Ectodermal cell (in vitro differentiated cells): ENCODE measurements at regions not wholly inside any gene's neighbourhood (a gene's known extent, or its start where the extent isn't known, plus 50 kb on each side); places are given as distances from the start of the nearest gene placed in this dataset.

ENCODE experiments used
- H3K27ac ChIP-seq: 2 replicates; pipeline ENCODE4 v1.7.0; 2013; ENCODE audit warnings: mild to moderate bottlenecking, low read depth, low read length; ENCODE audit not compliant: insufficient read depth, poor library complexity, severe bottlenecking
- H3K27me3 ChIP-seq: 2 replicates; pipeline ENCODE4 v1.7.0; 2013; ENCODE audit warnings: mild to moderate bottlenecking, low read length; ENCODE audit not compliant: insufficient read depth, control insufficient read depth, poor library complexity, severe bottlenecking
- H3K36me3 ChIP-seq: one replicate; pipeline ENCODE4 v1.7.0; 2013; ENCODE audit warnings: low read length; ENCODE audit not compliant: control insufficient read depth, insufficient read depth
- H3K4me1 ChIP-seq: one replicate; pipeline ENCODE4 v1.7.0; 2013; ENCODE audit warnings: low read length; ENCODE audit not compliant: control insufficient read depth, insufficient read depth
- H3K4me3 ChIP-seq: 2 replicates; pipeline ENCODE4 v1.7.0; 2013; ENCODE audit warnings: low read depth, low read length, control low read depth; ENCODE audit not compliant: insufficient read depth
- H3K9me3 ChIP-seq: 2 replicates; pipeline ENCODE4 v1.7.0; 2013; ENCODE audit warnings: mild to moderate bottlenecking, low read length, moderate library complexity; ENCODE audit not compliant: control insufficient read depth
- WGBS, 2 experiments: methylation state at CpG; one replicate each; pipeline ENCODE4 v1.1.7; 2013; ENCODE audit warnings: missing lambda C conversion rate in 2 of 2; 5-methylcytosine and 5-hydroxymethylcytosine counted together

DNA sequence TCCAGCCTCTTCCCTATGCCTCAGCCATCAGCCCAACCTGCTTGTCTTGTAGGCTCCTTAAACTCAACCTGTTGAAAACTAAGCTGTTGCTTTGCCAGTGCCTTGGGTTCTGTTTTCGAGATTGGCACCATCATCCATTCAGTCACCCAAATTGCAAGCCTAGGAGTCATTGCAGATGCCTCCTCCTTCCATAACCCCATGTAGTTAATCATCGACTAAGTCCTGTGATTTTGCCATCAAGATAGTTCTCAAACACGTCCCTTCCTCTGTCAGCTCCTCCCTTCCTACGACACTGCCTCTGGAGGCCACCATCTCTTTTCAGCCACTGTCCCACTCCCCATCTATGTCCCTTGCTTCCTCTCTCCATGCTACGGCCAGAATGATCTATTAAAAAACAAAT is 168.1 kb downstream of the RAB11FIP2 start:
- H3K4me1 ChIP-seq = no peaks in the 10 kb centered on the region
- no peak overlapping the region for H3K27ac ChIP-seq
- no peaks in the 10 kb centered on the region for H3K36me3 ChIP-seq
- H3K9me3 ChIP-seq = no peaks in the 10 kb centered on the region
- WGBS, 2 experiments = 90 to 92% methylated on average over 5 of the region's 5 CpGs
- no peak overlapping the region for H3K4me3 ChIP-seq
- no peaks in the 10 kb centered on the region for H3K27me3 ChIP-seq

DNA sequence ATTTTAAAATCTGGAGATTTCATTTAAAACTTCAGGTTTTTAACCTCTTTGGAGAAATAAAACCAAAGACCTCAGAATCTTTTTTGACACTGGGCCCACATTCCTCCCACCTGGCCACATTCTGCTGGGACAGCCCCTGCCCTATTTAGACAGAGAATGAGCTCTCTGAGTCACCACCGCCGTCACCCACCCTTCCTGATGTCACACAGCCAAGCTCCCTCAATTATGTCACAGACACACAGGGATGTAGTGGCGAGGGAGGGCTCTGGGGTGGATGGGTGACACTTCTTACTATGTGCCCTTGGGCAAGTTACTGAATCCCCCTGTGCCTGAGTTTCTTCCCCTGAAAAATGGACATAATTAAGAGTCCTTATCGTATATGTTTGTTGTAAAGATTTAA is 162.6 kb downstream of the RAB11FIP2 start:
- 94 to 99% methylated on average over 4 of the region's 4 CpGs for WGBS, 2 experiments

DNA sequence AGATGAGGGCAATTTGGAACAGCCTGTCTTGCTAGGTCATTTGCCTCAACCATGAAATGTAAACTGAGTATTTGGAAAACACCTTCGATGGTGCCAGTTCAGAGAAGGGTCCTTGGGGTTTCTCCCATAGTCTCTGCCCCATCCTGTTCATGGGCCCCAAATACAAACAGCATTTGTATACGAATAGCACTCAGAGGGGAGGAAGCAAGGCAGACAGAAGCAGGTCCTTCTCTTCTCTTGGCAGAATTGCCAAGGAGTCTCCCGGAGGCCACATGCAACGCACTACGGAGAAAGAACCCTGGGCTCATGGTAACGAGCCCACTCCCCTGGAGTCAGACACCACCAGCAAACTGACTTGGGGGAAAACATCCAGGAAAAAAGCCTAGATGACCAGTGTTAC is 162.1 kb downstream of the RAB11FIP2 start:
- H3K4me3 ChIP-seq = no peak overlapping the region
- no peaks in the 10 kb centered on the region for H3K9me3 ChIP-seq
- no peaks in the 10 kb centered on the region for H3K36me3 ChIP-seq
- H3K4me1 ChIP-seq = no peaks in the 10 kb centered on the region
- WGBS, 2 experiments = 48 to 66% methylated on average over 6 of the region's 6 CpGs
- no peaks in the 10 kb centered on the region for H3K27me3 ChIP-seq
- no peak overlapping the region for H3K27ac ChIP-seq

More for the DNA sequence above, 162.6 kb downstream of the RAB11FIP2 start:
- H3K9me3 ChIP-seq = no peaks in the 10 kb centered on the region
- no peaks in the 10 kb centered on the region for H3K27me3 ChIP-seq
- no peaks in the 10 kb centered on the region for H3K36me3 ChIP-seq
- no peak overlapping the region for H3K4me3 ChIP-seq
- H3K4me1 ChIP-seq = no peaks in the 10 kb centered on the region
- no peak overlapping the region for H3K27ac ChIP-seq

DNA sequence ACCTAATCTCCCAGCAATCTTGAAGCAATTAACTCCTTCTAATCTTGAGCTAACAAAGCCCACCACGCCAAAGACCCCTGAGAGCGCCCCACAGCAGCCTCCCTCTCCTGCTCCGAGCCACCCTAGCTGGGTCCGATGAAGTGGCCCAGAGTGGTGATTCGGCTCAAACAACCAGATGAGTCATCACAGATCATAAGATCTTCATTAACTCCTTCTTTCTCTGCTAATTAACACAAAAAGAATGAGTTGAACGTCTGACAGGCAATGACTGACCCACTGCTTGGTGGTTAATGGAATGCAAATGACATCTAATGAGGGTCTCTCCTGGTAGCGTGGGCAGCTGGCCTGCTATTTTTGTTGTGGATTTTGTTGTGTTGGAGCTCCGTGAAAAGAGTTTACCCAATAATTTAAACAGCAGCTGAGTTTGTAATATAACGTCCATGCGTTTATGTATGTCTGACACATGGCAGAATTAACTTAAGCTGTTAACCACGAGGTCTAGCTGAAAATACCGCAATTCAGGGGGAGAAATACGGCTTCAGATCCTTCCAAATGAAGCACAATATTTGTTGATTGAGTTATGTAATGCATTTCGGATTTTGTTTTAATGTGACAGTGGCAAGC is 161.4 kb downstream of the RAB11FIP2 start:
- Histone ChIP-seq H3K36me3 (no peaks in the 10 kb centered on the region), H3K4me3 (no peak overlapping the region), H3K9me3 (no peaks in the 10 kb centered on the region), H3K27ac (no peak overlapping the region), H3K4me1 (no peaks in the 10 kb centered on the region), H3K27me3 (no peaks in the 10 kb centered on the region)
- WGBS, 2 experiments = 81 to 82% methylated on average over 14 of the region's 14 CpGs

DNA sequence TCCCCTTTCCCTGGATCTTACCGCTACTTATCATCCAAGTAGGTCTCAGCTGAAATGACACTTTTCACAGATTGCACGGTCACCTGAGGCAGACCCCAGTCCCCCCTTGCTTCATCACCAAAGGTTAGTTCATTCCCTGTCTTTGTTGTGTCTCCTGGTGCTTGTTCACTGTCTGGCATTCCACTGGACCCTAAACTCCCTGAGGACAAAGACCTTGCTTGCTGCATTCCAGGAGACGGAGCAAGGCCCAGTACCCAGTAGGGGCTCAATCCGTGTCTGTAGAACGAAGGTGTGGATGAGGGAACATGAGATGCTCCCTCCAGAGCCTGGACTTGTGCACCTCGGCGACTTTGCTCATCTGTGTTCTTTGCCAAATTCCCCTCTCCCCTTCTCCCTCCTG is 160.0 kb downstream of the RAB11FIP2 start:
- H3K27ac ChIP-seq = no peak overlapping the region
- no peaks in the 10 kb centered on the region for H3K27me3 ChIP-seq
- WGBS, 2 experiments = 87 to 91% methylated on average over 7 of the region's 7 CpGs
- no peak overlapping the region for H3K4me3 ChIP-seq
- no peaks in the 10 kb centered on the region for H3K4me1 ChIP-seq
- H3K9me3 ChIP-seq = no peaks in the 10 kb centered on the region
- no peaks in the 10 kb centered on the region for H3K36me3 ChIP-seq

DNA sequence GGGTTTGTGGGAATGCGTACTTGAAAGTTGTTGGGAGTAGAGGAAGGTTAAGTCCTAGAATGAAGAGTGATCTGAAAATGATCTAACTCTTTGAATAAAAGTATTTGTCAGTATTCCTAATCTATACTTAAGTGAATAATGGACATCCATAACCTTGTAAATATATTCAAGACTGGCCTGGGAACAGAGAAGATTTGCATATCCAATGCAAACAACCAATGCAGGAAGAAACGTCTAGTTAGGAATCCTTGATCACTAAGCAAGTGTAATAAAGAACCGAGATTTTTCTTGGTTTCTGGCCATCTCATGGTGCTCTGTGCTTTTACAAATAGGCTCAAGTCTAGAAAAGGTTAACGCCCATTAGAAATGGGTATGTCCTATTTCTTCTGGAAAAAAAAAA is 157.1 kb downstream of the RAB11FIP2 start:
- 96 to 98% methylated on average over 4 of the region's 4 CpGs for WGBS, 2 experiments
- Histone ChIP-seq H3K9me3 (no peaks in the 10 kb centered on the region), H3K27ac (no peak overlapping the region), H3K27me3 (no peaks in the 10 kb centered on the region), H3K4me1 (no peaks in the 10 kb centered on the region), H3K36me3 (no peaks in the 10 kb centered on the region), H3K4me3 (no peak overlapping the region)

DNA sequence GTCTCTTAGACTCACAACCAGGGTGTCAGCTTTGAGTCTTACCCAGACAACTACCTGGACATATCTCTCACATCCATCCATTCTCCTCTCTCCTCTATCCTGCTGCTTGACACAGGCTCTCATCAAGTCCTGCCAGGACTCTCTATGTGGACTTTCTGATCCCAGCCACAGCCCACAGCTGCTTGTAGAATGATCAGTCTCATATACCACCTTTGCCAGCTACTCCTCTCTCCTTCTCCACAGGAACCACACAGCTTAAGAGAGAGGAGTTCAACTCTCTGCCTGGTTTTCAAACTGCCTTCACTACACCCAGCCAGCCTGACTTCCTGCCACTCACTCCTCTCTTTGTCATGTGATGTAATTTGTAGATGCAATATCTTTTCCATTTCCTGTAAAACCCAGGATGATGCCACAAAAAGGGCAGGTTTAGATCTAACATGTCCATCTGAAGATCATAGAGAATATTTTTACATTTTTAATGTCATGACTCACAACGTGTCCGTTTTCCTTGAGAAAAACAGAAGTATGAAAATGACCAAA is 154.0 kb downstream of the RAB11FIP2 start:
- Histone ChIP-seq H3K4me3 (no peak overlapping the region), H3K4me1 (no peaks in the 10 kb centered on the region), H3K27ac (no peak overlapping the region), H3K9me3 (no peaks in the 10 kb centered on the region), H3K27me3 (no peaks in the 10 kb centered on the region), H3K36me3 (no peaks in the 10 kb centered on the region)
- WGBS, 2 experiments = 83 to 85% methylated on average over 2 of the region's 2 CpGs

DNA sequence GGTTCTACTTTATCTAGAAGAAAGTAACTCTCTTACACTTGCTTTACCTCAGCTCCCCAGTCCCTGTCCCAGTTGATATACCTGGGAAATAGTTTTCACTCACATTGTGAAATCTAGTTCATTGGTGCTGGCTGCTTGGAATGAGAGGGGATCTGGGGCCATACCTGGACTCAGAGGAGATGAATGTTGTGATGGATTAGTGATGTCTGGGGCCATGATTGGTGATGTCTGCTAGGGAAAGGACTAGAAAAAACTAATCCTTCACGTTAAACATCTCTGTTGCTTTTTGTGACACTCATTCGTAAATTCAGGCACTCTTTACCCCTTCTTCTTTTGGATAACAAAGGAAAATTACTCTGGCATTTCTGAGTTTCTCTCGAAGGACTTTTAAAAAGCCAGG is 152.4 kb downstream of the RAB11FIP2 start:
- H3K27ac ChIP-seq = no peak overlapping the region
- no peaks in the 10 kb centered on the region for H3K27me3 ChIP-seq
- H3K4me3 ChIP-seq = no peak overlapping the region
- H3K9me3 ChIP-seq = no peaks in the 10 kb centered on the region
- H3K4me1 ChIP-seq = no peaks in the 10 kb centered on the region
- H3K36me3 ChIP-seq = no peaks in the 10 kb centered on the region
- WGBS, 2 experiments = 74% methylated on average over 3 of the region's 3 CpGs

DNA sequence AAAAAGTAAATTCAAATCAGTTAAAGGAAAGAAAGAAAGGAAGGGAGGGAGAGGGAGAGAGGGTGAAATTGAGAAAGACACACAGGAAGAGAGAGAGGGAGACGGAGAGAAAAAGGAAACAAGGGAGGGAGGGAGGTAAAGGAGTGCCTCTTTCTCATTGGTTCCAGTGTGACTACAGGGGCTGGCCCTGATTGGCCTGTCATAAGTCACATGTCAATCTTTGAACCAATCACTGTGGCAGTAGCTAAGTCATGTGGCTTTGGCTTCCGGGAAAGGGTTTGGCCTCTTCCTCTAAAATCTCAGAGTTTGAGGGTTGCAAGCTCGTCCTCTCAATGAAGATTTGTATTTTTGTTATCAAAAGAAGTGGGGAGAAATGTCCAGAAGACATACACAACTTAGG is 150.2 kb downstream of the RAB11FIP2 start:
- H3K9me3 ChIP-seq = no peaks in the 10 kb centered on the region
- H3K36me3 ChIP-seq = no peaks in the 10 kb centered on the region
- H3K4me1 ChIP-seq = no peaks in the 10 kb centered on the region
- no peaks in the 10 kb centered on the region for H3K27me3 ChIP-seq
- no peak overlapping the region for H3K27ac ChIP-seq
- no peak overlapping the region for H3K4me3 ChIP-seq
- 91 to 92% methylated on average over 3 of the region's 3 CpGs for WGBS, 2 experiments

DNA sequence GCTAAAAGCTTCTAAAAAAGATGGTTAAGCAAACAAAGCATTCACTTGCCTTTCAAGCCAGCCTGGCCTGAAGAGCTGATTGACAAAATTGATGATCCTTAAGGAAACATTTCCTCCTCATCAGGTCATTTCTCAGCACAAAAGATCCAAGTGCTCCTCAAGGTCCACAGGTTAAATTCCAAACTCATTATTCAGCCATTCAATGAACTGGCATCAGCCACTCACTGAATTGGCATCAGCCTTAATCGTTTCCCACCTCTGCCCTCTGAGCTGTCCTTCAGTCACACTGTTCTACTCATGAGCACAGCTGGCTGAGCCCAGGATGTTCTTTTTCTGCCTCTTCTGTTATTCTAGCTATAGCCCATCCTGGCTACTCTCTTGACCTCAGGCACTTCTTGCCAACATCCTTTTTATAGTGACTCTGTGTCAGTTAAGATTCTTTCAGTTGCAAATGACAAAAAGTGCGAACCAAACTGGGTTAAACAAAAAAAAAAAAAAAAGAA is 147.5 kb downstream of the RAB11FIP2 start:
- no peak overlapping the region for H3K27ac ChIP-seq
- H3K4me3 ChIP-seq = no peak overlapping the region
- WGBS, 2 experiments = 24 to 40% methylated on average over 2 of the region's 2 CpGs

More for the DNA sequence above, 147.5 kb downstream of the RAB11FIP2 start:
- Histone ChIP-seq H3K9me3 (no peaks in the 10 kb centered on the region), H3K4me1 (no peaks in the 10 kb centered on the region), H3K27me3 (no peaks in the 10 kb centered on the region), H3K36me3 (no peaks in the 10 kb centered on the region)
